Parathyroid adenoma (tissue), 2 donors: ENCODE measurements at regions not wholly inside any gene's neighbourhood (a gene's known extent, or its start where the extent isn't known, plus 50 kb on each side); places are given as distances from the start of the nearest gene placed in this dataset.

Experiments
- H2AFZ ChIP-seq: fragments of 300-600 bp; sonication (generic); one replicate; pipeline ENCODE4 v1.7.0; 2017; ENCODE audit warnings: antibody characterized with exemption, mild to moderate bottlenecking
- H3K27ac ChIP-seq: fragments of 300-600 bp; sonication (generic); one replicate; pipeline ENCODE4 v1.7.0; 2017
- H3K27me3 ChIP-seq: fragments of 300-600 bp; sonication (generic); one replicate; pipeline ENCODE4 v1.7.0; 2017; ENCODE audit warnings: low read length; ENCODE audit not compliant: control insufficient read depth, insufficient read depth
- H3K36me3 ChIP-seq: fragments of 300-600 bp; sonication (generic); one replicate; pipeline ENCODE4 v1.7.0; 2017; ENCODE audit warnings: low read length; ENCODE audit not compliant: control insufficient read depth, insufficient read depth
- H3K4me1 ChIP-seq: fragments of 300-600 bp; sonication (generic); one replicate; pipeline ENCODE4 v1.7.0; 2017; ENCODE audit warnings: control low read depth
- H3K4me2 ChIP-seq: fragments of 300-600 bp; sonication (generic); one replicate; pipeline ENCODE4 v1.7.0; 2017; ENCODE audit warnings: low read length
- H3K4me3 ChIP-seq: fragments of 300-600 bp; sonication (generic); one replicate; pipeline ENCODE4 v1.7.0; 2017; ENCODE audit warnings: low read depth, low read length
- H3K79me2 ChIP-seq: fragments of 300-600 bp; sonication (generic); one replicate; pipeline ENCODE4 v1.7.0; 2017; ENCODE audit warnings: control low read depth
- H3K9ac ChIP-seq: fragments of 300-600 bp; sonication (generic); one replicate; pipeline ENCODE4 v1.7.0; 2017; ENCODE audit warnings: mild to moderate bottlenecking
- H3K9me3 ChIP-seq: fragments of 300-600 bp; sonication (generic); one replicate; pipeline ENCODE4 v1.7.0; 2017; ENCODE audit warnings: low read length; ENCODE audit not compliant: control insufficient read depth
- CTCF ChIP-seq: fragments of 300-600 bp; sonication (generic); IDR thresholded peaks from one replicate; pipeline ENCODE4 v1.7.0; 2017; ENCODE audit warnings: antibody characterized with exemption, mild to moderate bottlenecking
- donor health status: primary hyperparathyroidism.

GRCh38 chr10:123380491-123381085, 226.4 kb downstream of the BUB3 start:
- H3K4me2 ChIP-seq: no peak overlapping the region
- no peak overlapping the region for H3K4me3 ChIP-seq
- no peak overlapping the region for H3K27ac ChIP-seq
- H2AFZ ChIP-seq: no peak overlapping the region
- TF ChIP-seq CTCF: no peak
- H3K9ac ChIP-seq: no peak overlapping the region
- H3K27me3 ChIP-seq: no peaks in the 10 kb centered on the region
- H3K79me2 ChIP-seq: no peaks in the 10 kb centered on the region
- no peaks in the 10 kb centered on the region for H3K9me3 ChIP-seq
- H3K4me1 ChIP-seq: no peaks in the 10 kb centered on the region
- H3K36me3 ChIP-seq: no peaks in the 10 kb centered on the region

- Histone ChIP-seq H3K27me3 (no peaks in the 10 kb centered on the region), H3K27ac (no peak overlapping the region), H3K79me2 (no peaks in the 10 kb centered on the region), H3K9me3 (no peaks in the 10 kb centered on the region), H3K4me1 (no peaks in the 10 kb centered on the region), H3K4me2 (no peak overlapping the region), H3K36me3 (no peaks in the 10 kb centered on the region), H3K9ac (no peak overlapping the region), H3K4me3 (no peak overlapping the region), H2AFZ (no peak overlapping the region)
- TF ChIP-seq CTCF: no peak
These were observed 227.0 kb downstream of the BUB3 start for GRCh38 chr10:123381224-123381623.

- Histone ChIP-seq H3K9ac (no peak overlapping the region), H3K36me3 (no peaks in the 10 kb centered on the region), H3K9me3 (no peaks in the 10 kb centered on the region), H3K4me2 (no peak overlapping the region), H2AFZ (no peak overlapping the region), H3K4me1 (no peaks in the 10 kb centered on the region), H3K27ac (no peak overlapping the region), H3K4me3 (no peak overlapping the region), H3K27me3 (no peaks in the 10 kb centered on the region), H3K79me2 (no peaks in the 10 kb centered on the region)
- TF ChIP-seq CTCF: no peak
These were observed 228.3 kb downstream of the BUB3 start for GRCh38 chr10:123382491-123382890.

- Histone ChIP-seq H3K4me3 (no peak overlapping the region), H3K27ac (no peak overlapping the region), H3K79me2 (no peaks in the 10 kb centered on the region), H3K9me3 (no peaks in the 10 kb centered on the region), H3K4me2 (no peak overlapping the region), H3K9ac (no peak overlapping the region), H3K27me3 (no peaks in the 10 kb centered on the region), H3K4me1 (no peaks in the 10 kb centered on the region), H3K36me3 (no peaks in the 10 kb centered on the region), H2AFZ (no peak overlapping the region)
- TF ChIP-seq CTCF: no peak
These were observed 231.4 kb downstream of the BUB3 start for GRCh38 chr10:123385508-123386080.

- TF ChIP-seq CTCF: no peak
- Histone ChIP-seq H3K79me2 (no peaks in the 10 kb centered on the region), H3K4me3 (no peak overlapping the region), H3K9me3 (no peaks in the 10 kb centered on the region), H3K27me3 (no peaks in the 10 kb centered on the region), H2AFZ (no peak overlapping the region), H3K36me3 (no peaks in the 10 kb centered on the region), H3K4me2 (no peak overlapping the region), H3K4me1 (no peaks in the 10 kb centered on the region), H3K27ac (no peak overlapping the region), H3K9ac (no peak overlapping the region)
These were observed 235.3 kb downstream of the BUB3 start for GRCh38 chr10:123389520-123389919.
